ENCODE measurements at regions not wholly inside any gene's neighbourhood (a gene's known extent, or its start where the extent isn't known, plus 50 kb on each side); places are given as distances from the start of the nearest gene placed in this dataset.

- Histone ChIP-seq H3K9ac (ENCODE audit: low read depth, low read length) (no peak overlapping the region), H3K4me1 (ENCODE audit: insufficient read depth, low read length) (peaks cover 6% of the 10 kb centered on the region; the same call in 1 of the 2 replicates), H3K9me3 (ENCODE audit: control insufficient read depth, insufficient read depth, low read length) (no peaks in the 10 kb centered on the region), H3K36me3 (ENCODE audit: insufficient read depth, low read length) (no peaks in the 10 kb centered on the region)
Measured at GRCh38 chr3:30166535-30166934, 439.9 kb upstream of the TGFBR2 start.

GRCh38 chr3:30167541-30168011 is 438.8 kb upstream of the TGFBR2 start:
- Histone ChIP-seq H3K9me3 (ENCODE audit: control insufficient read depth, insufficient read depth, low read length) (no peaks in the 10 kb centered on the region), H3K9ac (ENCODE audit: low read depth, low read length) (no peak overlapping the region), H3K36me3 (ENCODE audit: insufficient read depth, low read length) (no peaks in the 10 kb centered on the region), H3K4me1 (ENCODE audit: insufficient read depth, low read length) (peaks cover 6% of the 10 kb centered on the region; the same call in 1 of the 2 replicates)

- H3K9me3 ChIP-seq (ENCODE audit: control insufficient read depth, insufficient read depth, low read length), result no peaks in the 10 kb centered on the region
- H3K36me3 ChIP-seq (ENCODE audit: insufficient read depth, low read length), result no peaks in the 10 kb centered on the region
- H3K9ac ChIP-seq (ENCODE audit: low read depth, low read length), result no peak overlapping the region
- H3K4me1 ChIP-seq (ENCODE audit: insufficient read depth, low read length), result peaks cover 6% of the 10 kb centered on the region; the same call in 1 of the 2 replicates
Measured at GRCh38 chr3:30169487-30169886, 436.9 kb upstream of the TGFBR2 start.

DNA sequence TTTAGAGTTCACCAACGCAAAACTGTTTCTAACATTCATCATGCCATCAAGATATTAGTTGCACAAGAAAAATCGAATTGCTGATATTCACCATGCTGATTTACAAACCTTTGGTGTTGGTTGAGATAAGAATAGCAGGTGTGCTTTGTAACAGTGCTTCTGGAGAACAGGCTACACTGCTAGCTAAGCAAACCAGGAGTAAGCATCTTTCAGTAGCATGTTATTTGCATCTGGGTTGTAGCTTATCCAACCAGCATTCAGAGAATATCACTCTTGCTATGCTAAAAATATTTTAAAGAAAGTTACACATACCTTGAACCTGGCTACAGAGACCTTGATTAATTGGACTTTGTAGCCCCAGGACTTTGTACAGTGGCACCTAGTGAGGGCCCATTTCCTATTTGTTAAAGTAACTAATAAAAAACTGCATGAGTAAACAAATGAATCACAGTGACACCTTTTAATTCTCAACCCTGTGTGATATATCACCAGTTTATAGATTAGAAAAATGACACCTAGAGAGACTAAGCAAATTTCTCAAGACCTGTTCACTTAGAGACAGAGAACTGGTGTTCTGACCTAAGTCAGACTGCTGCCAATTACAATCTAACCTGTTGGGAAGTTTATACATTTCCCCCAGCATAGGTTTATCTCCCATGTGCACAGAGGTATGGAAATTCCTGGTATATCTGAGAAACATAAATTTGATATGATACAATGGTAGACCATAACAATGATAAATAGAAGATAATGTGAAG is 435.5 kb upstream of the TGFBR2 start:
- Histone ChIP-seq H3K4me1 (ENCODE audit: insufficient read depth, low read length) (peaks cover 6% of the 10 kb centered on the region; the same call in 1 of the 2 replicates), H3K9ac (ENCODE audit: low read depth, low read length) (no peak overlapping the region), H3K36me3 (ENCODE audit: insufficient read depth, low read length) (no peaks in the 10 kb centered on the region), H3K9me3 (ENCODE audit: control insufficient read depth, insufficient read depth, low read length) (no peaks in the 10 kb centered on the region)

DNA sequence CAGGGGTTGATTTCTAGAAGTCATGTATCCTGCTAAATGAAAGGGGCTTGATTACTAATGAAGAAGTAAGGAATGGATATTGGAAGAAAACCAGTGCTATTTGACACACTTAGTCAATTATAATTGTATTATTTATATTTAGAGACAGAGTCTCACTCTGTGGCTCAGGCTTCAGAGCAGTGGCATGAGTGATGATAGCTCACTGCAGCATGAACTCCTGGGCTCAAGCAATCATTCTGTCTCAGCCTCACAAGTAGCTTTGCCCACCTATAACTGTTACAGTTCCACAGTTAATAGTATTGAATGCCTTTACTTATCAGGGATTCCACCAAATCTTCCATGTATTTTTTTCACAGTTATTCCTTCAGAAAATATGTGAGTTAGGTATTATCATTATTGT is 432.0 kb upstream of the TGFBR2 start:
- Histone ChIP-seq H3K9ac (ENCODE audit: low read depth, low read length) (no peak overlapping the region), H3K36me3 (ENCODE audit: insufficient read depth, low read length) (no peaks in the 10 kb centered on the region), H3K4me1 (ENCODE audit: insufficient read depth, low read length) (no peaks in the 10 kb centered on the region), H3K9me3 (ENCODE audit: control insufficient read depth, insufficient read depth, low read length) (no peaks in the 10 kb centered on the region)

DNA sequence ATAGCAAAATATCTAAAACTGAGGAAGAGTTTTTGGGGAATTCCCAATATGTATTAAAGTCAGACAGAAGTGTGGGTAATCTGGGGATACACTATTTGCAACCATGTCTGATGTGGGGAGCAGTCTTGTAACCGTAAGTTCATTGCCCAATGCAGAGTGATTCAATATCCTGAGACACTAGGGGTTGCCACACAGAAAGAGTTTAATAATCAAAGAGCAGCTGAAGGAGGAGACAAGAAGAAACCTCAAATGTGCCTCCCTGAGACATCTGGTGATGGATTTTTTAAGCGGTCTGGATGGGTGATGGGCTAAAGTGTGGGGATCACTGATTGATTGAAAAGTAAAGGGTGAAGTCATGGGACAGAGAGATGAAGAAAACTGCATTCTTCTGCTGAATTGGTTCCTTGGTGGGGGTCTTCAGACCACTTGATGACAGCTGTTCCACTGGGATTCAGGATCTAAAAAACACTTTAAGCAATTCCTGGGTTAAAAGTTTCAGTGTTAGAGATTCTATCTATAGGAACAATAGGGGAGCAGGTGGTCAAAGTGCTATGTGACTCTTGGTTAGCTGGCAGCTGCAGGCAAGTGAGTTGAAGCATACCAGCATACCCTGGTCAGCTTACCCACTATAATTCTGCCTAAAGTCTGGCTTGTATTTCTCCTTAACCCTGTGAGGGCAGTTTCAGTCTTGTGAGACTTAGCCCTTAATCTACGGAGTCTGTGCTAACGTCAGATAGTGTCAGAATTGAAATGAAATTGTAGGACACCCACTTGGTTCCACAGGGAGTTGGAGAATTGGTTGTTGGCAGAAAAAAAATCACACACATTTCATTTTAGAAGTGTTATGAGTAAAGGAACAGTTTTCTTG is 425.9 kb upstream of the TGFBR2 start:
- Histone ChIP-seq H3K36me3 (ENCODE audit: insufficient read depth, low read length) (no peaks in the 10 kb centered on the region), H3K4me1 (ENCODE audit: insufficient read depth, low read length) (no peaks in the 10 kb centered on the region), H3K9me3 (ENCODE audit: control insufficient read depth, insufficient read depth, low read length) (no peaks in the 10 kb centered on the region), H3K9ac (ENCODE audit: low read depth, low read length) (no peak overlapping the region)

- no peaks in the 10 kb centered on the region for H3K4me1 ChIP-seq (ENCODE audit: insufficient read depth, low read length)
- H3K9ac ChIP-seq (ENCODE audit: low read depth, low read length), result no peak overlapping the region
- H3K36me3 ChIP-seq (ENCODE audit: insufficient read depth, low read length), result no peaks in the 10 kb centered on the region
- H3K9me3 ChIP-seq (ENCODE audit: control insufficient read depth, insufficient read depth, low read length), result no peaks in the 10 kb centered on the region
Measured at GRCh38 chr3:30181178-30181465, 425.3 kb upstream of the TGFBR2 start.

DNA sequence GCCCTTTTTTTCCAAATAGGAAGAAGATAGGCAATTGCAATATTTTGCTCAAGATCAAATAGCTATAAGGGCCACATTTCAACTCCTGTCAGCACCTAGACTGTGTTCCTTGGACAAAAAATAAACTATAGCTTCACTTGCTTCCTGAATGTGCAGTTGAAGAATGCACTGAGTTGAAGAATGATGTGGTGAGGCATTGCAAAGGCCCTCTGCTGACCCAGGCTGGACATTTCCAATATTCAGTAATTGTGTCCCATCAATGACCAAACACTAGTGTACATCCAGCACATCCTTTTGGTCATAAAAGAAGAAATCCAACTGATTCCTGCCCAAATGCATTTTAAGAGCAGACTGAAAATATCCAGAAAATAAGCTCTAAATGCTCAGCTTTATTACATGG is 424.8 kb upstream of the TGFBR2 start:
- Histone ChIP-seq H3K9ac (ENCODE audit: low read depth, low read length) (no peak overlapping the region), H3K4me1 (ENCODE audit: insufficient read depth, low read length) (no peaks in the 10 kb centered on the region), H3K36me3 (ENCODE audit: insufficient read depth, low read length) (no peaks in the 10 kb centered on the region), H3K9me3 (ENCODE audit: control insufficient read depth, insufficient read depth, low read length) (no peaks in the 10 kb centered on the region)

DNA sequence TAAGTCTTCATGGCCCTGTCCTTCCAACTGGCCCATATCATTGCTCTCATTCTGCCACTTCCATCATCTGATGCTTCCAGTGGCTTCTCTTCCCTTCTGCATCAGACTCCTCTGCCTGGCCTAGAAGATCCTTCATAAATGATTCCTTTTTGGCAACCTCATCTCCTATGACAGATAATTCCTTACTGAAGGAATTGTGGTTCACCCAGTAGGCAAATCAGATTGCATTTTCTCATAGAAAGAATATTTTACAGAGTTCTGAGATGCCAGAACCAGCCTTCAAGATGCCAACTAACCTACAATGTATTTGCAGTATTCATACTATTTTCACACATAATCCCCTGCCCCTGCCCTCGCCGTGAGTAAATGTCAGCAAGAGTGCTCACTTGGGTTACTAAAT is 423.0 kb upstream of the TGFBR2 start:
- no peaks in the 10 kb centered on the region for H3K36me3 ChIP-seq (ENCODE audit: insufficient read depth, low read length)
- H3K9ac ChIP-seq (ENCODE audit: low read depth, low read length), result no peak overlapping the region
- no peaks in the 10 kb centered on the region; the same call in 1 of the 2 replicates for H3K4me1 ChIP-seq (ENCODE audit: insufficient read depth, low read length)
- no peaks in the 10 kb centered on the region for H3K9me3 ChIP-seq (ENCODE audit: control insufficient read depth, insufficient read depth, low read length)

DNA sequence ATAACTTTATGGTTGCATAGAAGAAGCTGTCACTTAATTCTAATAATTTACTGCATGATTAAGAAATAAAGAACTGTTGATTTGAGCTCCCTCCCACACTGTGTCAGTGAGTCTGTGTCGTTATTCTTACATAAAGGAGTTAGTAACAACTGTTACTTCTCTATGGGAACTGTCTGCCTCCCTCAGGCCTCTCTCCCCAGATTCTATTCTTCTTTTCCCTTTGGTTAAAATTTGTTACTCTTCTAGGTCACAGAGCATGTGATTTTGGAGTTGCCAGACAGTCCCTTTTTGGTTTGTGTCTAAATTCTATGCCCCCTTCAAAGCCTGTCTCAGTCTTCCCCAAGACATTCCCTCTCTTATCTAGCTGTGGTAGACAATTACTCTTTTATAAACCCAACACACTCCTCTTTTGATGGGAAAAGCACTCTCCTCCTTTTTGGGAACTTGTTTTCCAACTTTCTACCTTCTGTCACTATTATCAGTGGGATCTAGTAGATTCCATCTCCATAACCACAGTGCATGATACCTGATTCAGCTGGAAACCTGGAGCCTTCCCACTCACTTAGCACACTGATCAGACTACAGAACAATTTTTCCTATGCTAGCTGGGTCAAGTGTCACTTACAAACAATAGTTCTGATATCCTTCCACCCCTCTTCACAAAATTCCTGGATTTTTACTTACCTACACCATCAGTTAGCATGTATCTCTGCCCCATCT is 422.1 kb upstream of the TGFBR2 start:
- Histone ChIP-seq H3K9ac (ENCODE audit: low read depth, low read length) (no peak overlapping the region), H3K4me1 (ENCODE audit: insufficient read depth, low read length) (no peaks in the 10 kb centered on the region; the same call in 1 of the 2 replicates), H3K36me3 (ENCODE audit: insufficient read depth, low read length) (no peaks in the 10 kb centered on the region), H3K9me3 (ENCODE audit: control insufficient read depth, insufficient read depth, low read length) (no peaks in the 10 kb centered on the region)

- Histone ChIP-seq H3K36me3 (ENCODE audit: insufficient read depth, low read length) (no peaks in the 10 kb centered on the region), H3K9ac (ENCODE audit: low read depth, low read length) (no peak overlapping the region), H3K4me1 (ENCODE audit: insufficient read depth, low read length) (no peaks in the 10 kb centered on the region; the same call in 1 of the 2 replicates), H3K9me3 (ENCODE audit: control insufficient read depth, insufficient read depth, low read length) (no peaks in the 10 kb centered on the region)
Measured at GRCh38 chr3:30185872-30186271, 420.5 kb upstream of the TGFBR2 start.

DNA sequence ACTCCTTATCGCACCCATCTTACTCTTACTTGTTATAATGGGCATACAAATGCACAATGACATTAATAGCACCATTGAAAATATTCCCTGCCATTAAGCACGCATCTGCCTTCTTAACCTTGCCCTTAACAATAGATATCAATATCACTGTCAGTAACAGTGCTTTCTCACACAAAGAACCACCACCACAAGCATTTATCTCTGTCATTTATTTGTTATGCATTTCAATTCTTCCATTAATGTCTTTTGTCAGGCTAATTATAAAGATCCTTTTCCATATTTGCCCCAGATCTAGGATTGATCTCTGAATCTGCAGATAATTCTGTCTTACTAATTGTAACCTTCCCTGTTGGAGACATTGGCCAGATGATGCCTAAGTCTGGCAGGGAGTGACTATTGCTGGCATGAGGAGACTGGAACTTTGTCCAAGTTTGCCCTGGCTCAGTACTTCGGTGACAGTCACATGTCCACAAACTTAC is 419.6 kb upstream of the TGFBR2 start:
- Histone ChIP-seq H3K36me3 (ENCODE audit: insufficient read depth, low read length) (no peaks in the 10 kb centered on the region), H3K9ac (ENCODE audit: low read depth, low read length) (no peak overlapping the region), H3K4me1 (ENCODE audit: insufficient read depth, low read length) (no peaks in the 10 kb centered on the region; the same call in 1 of the 2 replicates), H3K9me3 (ENCODE audit: control insufficient read depth, insufficient read depth, low read length) (no peaks in the 10 kb centered on the region)

DNA sequence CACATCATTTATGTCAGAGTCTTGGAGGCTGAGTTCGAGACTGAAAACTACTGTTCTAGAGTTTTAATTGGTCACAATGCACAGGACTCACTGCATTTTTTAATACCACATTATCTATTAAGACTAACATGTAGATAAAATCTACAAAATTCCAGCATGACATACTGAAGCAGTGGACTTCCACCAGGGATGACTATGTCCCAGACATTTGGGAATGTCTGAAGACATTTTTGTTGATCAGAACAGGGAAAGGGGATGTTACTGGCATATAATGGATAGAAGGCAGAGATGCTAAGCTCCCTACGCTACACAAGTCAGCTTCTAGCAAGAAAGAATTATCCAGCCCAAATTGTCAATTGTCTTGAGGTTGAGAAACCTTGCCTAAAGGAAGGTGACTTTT is 419.0 kb upstream of the TGFBR2 start:
- H3K9me3 ChIP-seq (ENCODE audit: control insufficient read depth, insufficient read depth, low read length), result no peaks in the 10 kb centered on the region
- H3K4me1 ChIP-seq (ENCODE audit: insufficient read depth, low read length), result no peaks in the 10 kb centered on the region; the same call in 1 of the 2 replicates
- no peaks in the 10 kb centered on the region for H3K36me3 ChIP-seq (ENCODE audit: insufficient read depth, low read length)
- H3K9ac ChIP-seq (ENCODE audit: low read depth, low read length), result no peak overlapping the region

DNA sequence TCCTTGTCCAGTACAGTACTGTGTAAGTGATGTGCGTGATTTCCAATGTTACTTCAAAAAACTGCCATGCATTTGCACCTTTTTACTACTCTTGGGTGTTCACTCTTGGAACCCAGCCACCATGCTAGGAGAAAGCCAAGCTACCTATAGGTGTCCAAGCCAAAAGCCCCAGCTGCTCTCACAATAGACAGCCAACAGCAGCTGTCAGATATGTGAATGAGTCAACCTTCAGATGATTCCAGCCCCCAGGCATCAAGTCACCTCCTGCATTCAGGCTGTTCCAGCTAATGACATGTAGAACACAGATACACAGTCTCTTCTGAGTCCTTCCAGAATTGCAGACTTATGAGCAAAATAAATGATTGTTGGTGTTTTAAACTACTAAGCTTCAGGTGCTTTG is 417.7 kb upstream of the TGFBR2 start:
- Histone ChIP-seq H3K36me3 (ENCODE audit: insufficient read depth, low read length) (no peaks in the 10 kb centered on the region), H3K9me3 (ENCODE audit: control insufficient read depth, insufficient read depth, low read length) (no peaks in the 10 kb centered on the region), H3K4me1 (ENCODE audit: insufficient read depth, low read length) (no peaks in the 10 kb centered on the region; the same call in 1 of the 2 replicates), H3K9ac (ENCODE audit: low read depth, low read length) (no peak overlapping the region)

Measured in ES-I3 (cell line).